ENCODE measurements at regions not wholly inside any gene's neighbourhood (a gene's known extent, or its start where the extent isn't known, plus 50 kb on each side); places are given as distances from the start of the nearest gene placed in this dataset.

DNA sequence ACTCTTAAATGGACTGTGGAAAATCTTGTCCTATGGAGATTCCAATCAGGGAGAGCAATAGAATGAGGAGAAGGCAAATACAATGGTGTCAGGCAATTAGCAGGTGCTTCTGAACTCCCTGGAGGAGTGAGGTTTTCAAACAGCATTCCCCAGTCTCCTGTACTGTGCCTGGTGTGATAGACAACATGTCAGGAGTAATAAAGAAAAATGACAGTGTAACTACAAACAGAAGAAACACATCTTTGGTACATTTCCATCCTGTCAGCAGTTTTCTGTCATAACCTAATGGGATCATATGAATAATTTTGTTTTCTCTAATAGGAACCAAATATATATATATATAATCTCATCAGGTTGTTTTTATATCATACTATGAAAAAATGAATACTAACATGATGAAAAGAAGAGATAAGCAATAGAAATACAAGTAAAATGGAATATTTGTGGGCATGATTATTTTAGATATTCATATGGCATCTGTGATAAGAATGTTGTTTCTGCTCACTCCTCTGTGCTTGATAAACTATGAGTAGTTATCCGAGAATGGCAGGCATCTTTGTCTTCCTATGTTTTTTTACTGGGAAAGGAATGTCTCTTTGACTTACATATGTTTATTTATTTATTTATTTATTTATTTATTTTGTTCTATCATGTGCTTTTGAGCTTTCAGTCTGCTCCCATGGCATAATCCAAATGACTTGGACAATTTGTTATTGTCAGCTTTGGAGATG, 441.7 kb downstream of the TXNL1 start:
- Histone ChIP-seq H3K4me2 (replicated peaks; ENCODE audit: extremely low read depth, low read length, poor library complexity, severe bottlenecking) (no peak overlapping the region), H3K9me3 (replicated peaks in 1 of 2; ENCODE audit: control insufficient read depth in 1 of 2, insufficient read depth in 1 of 2, low read length in 2 of 2) (no peaks in the 10 kb centered on the region), H3K9ac (ENCODE audit: insufficient read depth, low read length, poor library complexity, severe bottlenecking) (no peak overlapping the region), H4K20me1 (ENCODE audit: insufficient read depth, low read length) (no peaks in the 10 kb centered on the region), H3K4me3 (replicated peaks in 1 of 3; ENCODE audit: low read depth in 2 of 3, low read length in 3 of 3) (no peak overlapping the region), H3K27ac (ENCODE audit: low read depth in 1 of 2, low read length in 2 of 2) (no peak overlapping the region), H3K36me3 (replicated peaks in 1 of 2; ENCODE audit: control insufficient read depth in 1 of 2, insufficient read depth in 2 of 2, low read length in 2 of 2) (no peaks in the 10 kb centered on the region), H2AFZ (ENCODE audit: insufficient read depth, low read depth, low read length, poor library complexity, severe bottlenecking) (no peak overlapping the region), H3K4me1 (ENCODE audit: control insufficient read depth in 1 of 2, insufficient read depth in 2 of 2, low read length in 2 of 2) (no peaks in the 10 kb centered on the region), H3K27me3 (ENCODE audit: control insufficient read depth in 2 of 2, insufficient read depth in 2 of 2, low read length in 2 of 2) (no peaks in the 10 kb centered on the region), H3K79me2 (ENCODE audit: insufficient read depth, low read length) (no peaks in the 10 kb centered on the region)
- DNase-seq = no peak
- no CpG with 5 or more reads among the region's 1 CpG for WGBS (ENCODE audit: insufficient coverage)
- H3K4me1 Mint-ChIP-seq = no peaks in the 10 kb centered on the region
- H3K36me3 Mint-ChIP-seq = no peaks in the 10 kb centered on the region
- H3K9me3 Mint-ChIP-seq = peaks cover 0 to 4% (median 0%) of the 10 kb centered on the region in 7 donors
- no peak overlapping the region for H3K27ac Mint-ChIP-seq
- H3K27me3 Mint-ChIP-seq (ENCODE audit: low read depth in 3 of 3) = peaks cover 0 to 1% (median 1%) of the 10 kb centered on the region in 3 donors
- intact Hi-C loops (cut with micrococcal nuclease) = no loop called here
- no peak overlapping the region for H3K4me3 Mint-ChIP-seq
- TF ChIP-seq, protein P1, sequence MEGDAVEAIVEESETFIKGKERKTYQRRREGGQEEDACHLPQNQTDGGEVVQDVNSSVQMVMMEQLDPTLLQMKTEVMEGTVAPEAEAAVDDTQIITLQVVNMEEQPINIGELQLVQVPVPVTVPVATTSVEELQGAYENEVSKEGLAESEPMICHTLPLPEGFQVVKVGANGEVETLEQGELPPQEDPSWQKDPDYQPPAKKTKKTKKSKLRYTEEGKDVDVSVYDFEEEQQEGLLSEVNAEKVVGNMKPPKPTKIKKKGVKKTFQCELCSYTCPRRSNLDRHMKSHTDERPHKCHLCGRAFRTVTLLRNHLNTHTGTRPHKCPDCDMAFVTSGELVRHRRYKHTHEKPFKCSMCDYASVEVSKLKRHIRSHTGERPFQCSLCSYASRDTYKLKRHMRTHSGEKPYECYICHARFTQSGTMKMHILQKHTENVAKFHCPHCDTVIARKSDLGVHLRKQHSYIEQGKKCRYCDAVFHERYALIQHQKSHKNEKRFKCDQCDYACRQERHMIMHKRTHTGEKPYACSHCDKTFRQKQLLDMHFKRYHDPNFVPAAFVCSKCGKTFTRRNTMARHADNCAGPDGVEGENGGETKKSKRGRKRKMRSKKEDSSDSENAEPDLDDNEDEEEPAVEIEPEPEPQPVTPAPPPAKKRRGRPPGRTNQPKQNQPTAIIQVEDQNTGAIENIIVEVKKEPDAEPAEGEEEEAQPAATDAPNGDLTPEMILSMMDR (IDR thresholded peaks at IDR 0.05) = no peak

DNA sequence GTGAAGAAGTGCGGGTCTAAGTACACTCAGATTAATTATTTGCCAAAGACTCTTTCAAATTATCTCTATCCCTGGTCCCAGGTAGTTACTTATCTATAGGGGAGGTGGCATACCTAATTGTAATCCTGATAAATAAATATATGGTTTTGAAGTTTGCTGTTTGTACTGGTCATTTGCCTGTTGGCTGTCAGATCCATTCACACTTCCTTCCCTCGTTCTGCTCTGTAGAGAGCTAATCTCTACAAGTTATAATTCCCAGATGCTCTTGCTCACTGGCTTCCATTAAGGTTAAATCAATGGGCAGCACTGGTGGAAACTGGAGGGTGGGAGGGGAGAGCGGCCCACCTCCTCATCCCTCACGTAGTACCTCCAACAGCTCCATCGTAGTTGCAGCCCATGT, 447.1 kb downstream of the TXNL1 start:
- Histone ChIP-seq H3K4me2 (replicated peaks; ENCODE audit: extremely low read depth, low read length, poor library complexity, severe bottlenecking) (no peak overlapping the region), H3K79me2 (ENCODE audit: insufficient read depth, low read length) (no peaks in the 10 kb centered on the region), H3K27ac (ENCODE audit: low read depth in 1 of 2, low read length in 2 of 2) (no peak overlapping the region), H3K4me3 (replicated peaks in 1 of 3; ENCODE audit: low read depth in 2 of 3, low read length in 3 of 3) (no peak overlapping the region), H3K4me1 (ENCODE audit: control insufficient read depth in 1 of 2, insufficient read depth in 2 of 2, low read length in 2 of 2) (no peaks in the 10 kb centered on the region), H4K20me1 (ENCODE audit: insufficient read depth, low read length) (no peaks in the 10 kb centered on the region), H3K36me3 (replicated peaks in 1 of 2; ENCODE audit: control insufficient read depth in 1 of 2, insufficient read depth in 2 of 2, low read length in 2 of 2) (no peaks in the 10 kb centered on the region), H3K9ac (ENCODE audit: insufficient read depth, low read length, poor library complexity, severe bottlenecking) (no peak overlapping the region), H3K9me3 (replicated peaks in 1 of 2; ENCODE audit: control insufficient read depth in 1 of 2, insufficient read depth in 1 of 2, low read length in 2 of 2) (no peaks in the 10 kb centered on the region), H3K27me3 (ENCODE audit: control insufficient read depth in 2 of 2, insufficient read depth in 2 of 2, low read length in 2 of 2) (no peaks in the 10 kb centered on the region), H2AFZ (ENCODE audit: insufficient read depth, low read depth, low read length, poor library complexity, severe bottlenecking) (no peak overlapping the region)
- Mint-ChIP-seq H3K4me3 (no peak overlapping the region), H3K9me3 (peaks cover 0 to 4% (median 0%) of the 10 kb centered on the region in 7 donors), H3K36me3 (no peaks in the 10 kb centered on the region), H3K27me3 (ENCODE audit: low read depth in 3 of 3) (peaks cover 0 to 4% (median 0%) of the 10 kb centered on the region in 3 donors), H3K27ac (no peak overlapping the region), H3K4me1 (no peaks in the 10 kb centered on the region)
- TF ChIP-seq, protein P1 (IDR thresholded peaks at IDR 0.05) = no peak
- no peak for DNase-seq
- intact Hi-C loops (cut with micrococcal nuclease) = no loop called here
- 100% methylated on average over 1 of the region's 5 CpGs for WGBS (ENCODE audit: insufficient coverage)
